NCI-H1436 treated with DMSO at 0.1 percent for 48 hours (cell line): ENCODE measurements at regions not wholly inside any gene's neighbourhood (a gene's known extent, or its start where the extent isn't known, plus 50 kb on each side); places are given as distances from the start of the nearest gene placed in this dataset.
"Not testable (repeated sequence)": the region's sequence is repeated elsewhere in the genome, so short reads cannot be mapped to it uniquely, and the experiment has no call there.

ENCODE experiments used
- DNase-seq: peaks from one replicate; lab custom pipeline; 2025; lab: John Stamatoyannopoulos, UW

- no peak for DNase-seq
Observed at GRCh38 chr5:105197531-105197930, 1634.9 kb upstream of the NUDT12 start.

- DNase-seq, result no peak
Observed at GRCh38 chr5:105195765-105196164, 1633.2 kb upstream of the NUDT12 start.

GRCh38 chr5:105172918-105173317 is 1610.3 kb upstream of the NUDT12 start:
- no peak for DNase-seq

GRCh38 chr5:105168806-105169205 is 1606.2 kb upstream of the NUDT12 start:
- DNase-seq, result no peak

- DNase-seq, result no peak
Observed at GRCh38 chr5:105167092-105167491, 1604.5 kb upstream of the NUDT12 start.

- no peak for DNase-seq
Observed at GRCh38 chr5:105163547-105163946, 1601.0 kb upstream of the NUDT12 start.

- not testable (repeated sequence) for DNase-seq
Observed at GRCh38 chr5:105162557-105162956, 1600.0 kb upstream of the NUDT12 start.

GRCh38 chr5:105158526-105158925 is 1595.9 kb upstream of the NUDT12 start:
- DNase-seq, result no peak

GRCh38 chr5:105150323-105150722 is 1587.7 kb upstream of the NUDT12 start:
- DNase-seq, result no peak

GRCh38 chr5:105146867-105147266 is 1584.3 kb upstream of the NUDT12 start:
- no peak for DNase-seq

- DNase-seq, result no peak
Observed at GRCh38 chr5:105145152-105145551, 1582.6 kb upstream of the NUDT12 start.

GRCh38 chr5:105134328-105134727 is 1571.7 kb upstream of the NUDT12 start:
- DNase-seq, result no peak

- no peak for DNase-seq
Observed at GRCh38 chr5:105133087-105133486, 1570.5 kb upstream of the NUDT12 start.

- DNase-seq, result no peak
Observed at GRCh38 chr5:105132581-105132980, 1570.0 kb upstream of the NUDT12 start.

GRCh38 chr5:105131045-105131444 is 1568.5 kb upstream of the NUDT12 start:
- no peak for DNase-seq

- DNase-seq, result no peak
Observed at GRCh38 chr5:105101577-105101976, 1539.0 kb upstream of the NUDT12 start.

GRCh38 chr5:105088961-105089360 is 1526.4 kb upstream of the NUDT12 start:
- DNase-seq, result no peak

GRCh38 chr5:105088102-105088501 is 1525.5 kb upstream of the NUDT12 start:
- no peak for DNase-seq

- DNase-seq, result no peak
Observed at GRCh38 chr5:105057893-105058292, 1495.3 kb upstream of the NUDT12 start.

GRCh38 chr5:105057001-105057436 is 1494.4 kb upstream of the NUDT12 start:
- DNase-seq, result no peak

GRCh38 chr5:105054406-105054805 is 1491.8 kb upstream of the NUDT12 start:
- no peak for DNase-seq

GRCh38 chr5:105042623-105043022 is 1480.0 kb upstream of the NUDT12 start:
- DNase-seq, result no peak

GRCh38 chr5:105036814-105037213 is 1474.2 kb upstream of the NUDT12 start:
- DNase-seq, result not testable (repeated sequence)

- no peak for DNase-seq
Observed at GRCh38 chr5:105034401-105034763, 1471.8 kb upstream of the NUDT12 start.
